ENCODE measurements at regions not wholly inside any gene's neighbourhood (a gene's known extent, or its start where the extent isn't known, plus 50 kb on each side); places are given as distances from the start of the nearest gene placed in this dataset.
A peak's percentile ranks its signal among the peaks of the same experiment; 100 is the strongest.

DNA sequence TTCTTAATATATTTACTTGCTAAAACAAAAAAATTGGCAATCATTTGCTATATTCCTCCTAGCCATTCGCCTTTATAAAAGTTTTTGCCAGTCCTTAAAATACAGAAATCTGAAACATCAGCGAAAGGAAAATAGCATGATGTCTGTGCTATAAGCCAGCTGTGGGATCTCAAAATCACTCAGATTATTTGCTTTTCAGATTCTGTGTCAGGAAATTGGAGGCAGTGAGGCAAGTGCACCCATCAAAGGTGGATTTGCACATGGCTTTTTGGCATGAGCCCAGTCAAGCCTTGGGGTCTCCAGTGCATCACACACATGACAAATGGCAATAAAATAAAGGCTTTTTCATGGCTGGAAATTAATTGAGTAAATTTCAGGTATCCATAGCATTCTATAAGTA is 196.8 kb upstream of the DAPK1 start:
- H3K27me3 ChIP-seq, result no peaks in the 10 kb centered on the region
- no peaks in the 10 kb centered on the region for H3K9me3 ChIP-seq (ENCODE audit: low read depth)
- no peak overlapping the region for H3K27ac ChIP-seq
- no peaks in the 10 kb centered on the region for H3K36me3 ChIP-seq
- peaks cover 6% of the 10 kb centered on the region for H3K4me1 ChIP-seq (ENCODE audit: low read depth)
- no peak for TF ChIP-seq CTCF (IDR thresholded peaks at IDR 0.05; ENCODE audit: low read depth, low read length)
- no peak for DNase-seq (ENCODE audit: low read depth in 1 of 2, low spot score in 1 of 2)
- no peak overlapping the region for H3K4me3 ChIP-seq

DNA sequence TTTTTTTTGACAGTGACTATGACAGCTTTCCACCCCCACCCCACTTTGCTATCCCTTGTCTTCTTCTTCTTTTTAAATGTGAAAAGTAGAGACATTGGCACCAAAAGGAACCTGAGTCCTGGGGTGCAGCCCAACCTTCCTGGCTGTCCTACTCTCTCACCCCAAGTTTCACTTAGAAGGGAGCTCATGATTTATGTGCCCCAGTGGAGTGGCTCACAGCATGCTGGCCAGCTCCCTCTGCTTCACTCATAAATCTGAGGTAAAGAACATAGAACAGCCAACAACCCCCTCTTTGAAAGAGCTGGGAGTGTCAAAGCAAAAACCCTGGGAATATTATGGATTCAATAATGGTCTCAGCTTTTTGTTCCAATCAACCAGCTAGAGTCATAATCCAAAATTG is 196.3 kb upstream of the DAPK1 start:
- Histone ChIP-seq H3K9me3 (ENCODE audit: low read depth) (no peaks in the 10 kb centered on the region), H3K4me3 (no peak overlapping the region), H3K27ac (no peak overlapping the region), H3K4me1 (ENCODE audit: low read depth) (peaks cover 10% of the 10 kb centered on the region), H3K27me3 (no peaks in the 10 kb centered on the region), H3K36me3 (no peaks in the 10 kb centered on the region)
- no peak for TF ChIP-seq CTCF (IDR thresholded peaks at IDR 0.05; ENCODE audit: low read depth, low read length)
- DNase-seq (ENCODE audit: low read depth in 1 of 2, low spot score in 1 of 2), result no peak

DNA sequence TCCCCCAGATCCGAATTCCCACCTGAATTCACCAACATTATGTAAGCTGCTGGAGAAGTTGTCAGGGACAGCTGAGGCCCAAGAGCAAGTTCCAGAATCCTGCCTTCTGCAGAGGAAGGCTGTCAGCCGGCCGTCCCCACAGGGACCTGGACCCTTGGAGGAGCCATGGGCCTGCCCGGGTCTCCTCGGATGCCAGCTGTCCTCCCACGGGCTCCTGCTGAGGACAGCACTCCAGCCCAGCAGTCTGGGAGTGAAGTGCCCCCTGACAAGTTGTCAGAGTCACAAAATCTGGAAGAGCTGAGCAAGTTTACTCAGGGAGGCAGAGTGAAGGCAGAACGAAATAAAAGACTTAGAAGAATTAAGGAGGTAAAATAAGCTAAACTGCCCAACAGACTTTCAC is 192.5 kb upstream of the DAPK1 start:
- Histone ChIP-seq H3K4me1 (ENCODE audit: low read depth) (peaks cover 10% of the 10 kb centered on the region), H3K36me3 (no peaks in the 10 kb centered on the region), H3K4me3 (no peak overlapping the region), H3K27ac (no peak overlapping the region), H3K27me3 (peaks cover 3% of the 10 kb centered on the region), H3K9me3 (ENCODE audit: low read depth) (no peaks in the 10 kb centered on the region)
- DNase-seq (ENCODE audit: low read depth in 1 of 2, low spot score in 1 of 2), result peak in 1 of 2 donors; percentile 37
- TF ChIP-seq CTCF (IDR thresholded peaks at IDR 0.05; ENCODE audit: low read depth, low read length), result no peak

DNA sequence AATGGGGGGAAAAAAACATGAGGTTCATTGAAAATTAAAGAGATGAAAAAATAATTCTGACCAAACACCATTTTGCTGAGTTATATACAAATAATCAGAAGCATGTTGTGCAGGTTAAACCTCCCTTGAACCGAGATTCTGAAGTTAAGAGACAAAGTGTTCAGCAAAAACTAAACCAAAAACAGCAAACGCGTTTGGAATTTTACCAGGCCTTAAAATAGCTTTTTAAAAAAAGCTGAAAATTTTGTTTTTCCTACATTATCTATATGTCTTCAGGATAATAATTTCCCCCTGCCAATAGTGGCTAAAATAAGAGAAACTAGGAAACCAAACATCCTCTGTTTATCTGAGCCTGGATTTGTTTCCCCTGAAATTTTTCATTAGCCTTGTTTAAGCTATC is 191.7 kb upstream of the DAPK1 start:
- Histone ChIP-seq H3K27ac (no peak overlapping the region), H3K36me3 (no peaks in the 10 kb centered on the region), H3K9me3 (ENCODE audit: low read depth) (no peaks in the 10 kb centered on the region), H3K27me3 (peaks cover 6% of the 10 kb centered on the region), H3K4me1 (ENCODE audit: low read depth) (peaks cover 10% of the 10 kb centered on the region), H3K4me3 (no peak overlapping the region)
- DNase-seq (ENCODE audit: low read depth in 1 of 2, low spot score in 1 of 2), result no peak
- TF ChIP-seq CTCF (IDR thresholded peaks at IDR 0.05; ENCODE audit: low read depth, low read length), result no peak

DNA sequence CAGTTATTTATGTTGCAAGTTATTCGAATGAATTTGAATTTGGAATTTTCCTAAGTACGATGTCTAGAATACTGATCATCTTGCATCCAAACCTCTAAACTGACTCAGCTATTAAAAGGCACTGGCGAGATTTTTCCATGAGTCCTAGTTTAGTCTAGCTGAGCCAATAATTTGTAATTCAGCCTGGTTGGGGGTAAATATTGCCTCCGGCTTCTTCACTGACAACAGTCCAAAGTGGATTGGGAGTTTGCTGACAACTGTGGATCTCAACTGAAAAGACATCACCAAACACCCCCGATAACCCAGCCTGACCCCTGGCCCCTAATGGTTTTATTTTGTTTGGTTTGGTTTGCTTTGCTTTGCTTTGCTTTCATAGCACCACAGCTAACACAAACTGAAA is 189.8 kb upstream of the DAPK1 start:
- H3K36me3 ChIP-seq, result no peaks in the 10 kb centered on the region
- peaks cover 6% of the 10 kb centered on the region for H3K27me3 ChIP-seq
- H3K27ac ChIP-seq, result no peak overlapping the region
- DNase-seq (ENCODE audit: low read depth in 1 of 2, low spot score in 1 of 2), result no peak
- no peaks in the 10 kb centered on the region for H3K9me3 ChIP-seq (ENCODE audit: low read depth)
- no peak overlapping the region for H3K4me3 ChIP-seq
- H3K4me1 ChIP-seq (ENCODE audit: low read depth), result peaks cover 10% of the 10 kb centered on the region
- TF ChIP-seq CTCF (IDR thresholded peaks at IDR 0.05; ENCODE audit: low read depth, low read length), result no peak

- Histone ChIP-seq H3K27ac (no peak overlapping the region), H3K27me3 (peaks cover 6% of the 10 kb centered on the region), H3K4me1 (ENCODE audit: low read depth) (peaks cover 10% of the 10 kb centered on the region), H3K36me3 (no peaks in the 10 kb centered on the region), H3K4me3 (no peak overlapping the region), H3K9me3 (ENCODE audit: low read depth) (no peaks in the 10 kb centered on the region)
- peak in 1 of 2 donors; percentile 37 for DNase-seq (ENCODE audit: low read depth in 1 of 2, low spot score in 1 of 2)
- TF ChIP-seq CTCF (IDR thresholded peaks at IDR 0.05; ENCODE audit: low read depth, low read length), result no peak
Observed at GRCh38 chr9:87309236-87309635, 188.4 kb upstream of the DAPK1 start.

All from cardiac muscle cell (in vitro differentiated cells and primary cell).